Endodermal cell (in vitro differentiated cells): ENCODE measurements at regions not wholly inside any gene's neighbourhood (a gene's known extent, or its start where the extent isn't known, plus 50 kb on each side); places are given as distances from the start of the nearest gene placed in this dataset.

Source experiments
- DNase-seq: peaks from one replicate; pipeline ENCODE4 v3.0.0-alpha.2; 2017
- H3K27ac ChIP-seq: 2 replicates; pipeline ENCODE4 v1.5.1; 2013; ENCODE audit warnings: mild to moderate bottlenecking, low read depth, low read length, moderate library complexity
- H3K27me3 ChIP-seq: 2 replicates; pipeline ENCODE4 v1.6.1; 2013; ENCODE audit warnings: mild to moderate bottlenecking, low read length, moderate library complexity; ENCODE audit not compliant: insufficient read depth, control insufficient read depth, poor library complexity, severe bottlenecking
- H3K36me3 ChIP-seq: 2 replicates; pipeline ENCODE4 v1.7.0; 2013; ENCODE audit warnings: mild to moderate bottlenecking, low read length, moderate library complexity; ENCODE audit not compliant: control insufficient read depth, insufficient read depth
- H3K4me1 ChIP-seq: one replicate; pipeline ENCODE4 v1.7.0; 2013; ENCODE audit warnings: low read length; ENCODE audit not compliant: control insufficient read depth, insufficient read depth
- H3K4me3 ChIP-seq: 2 replicates; pipeline ENCODE4 v1.5.1; 2013; ENCODE audit warnings: mild to moderate bottlenecking, low read length, moderate library complexity
- H3K9ac ChIP-seq: 2 replicates; pipeline ENCODE4 v1.6.1; 2013; ENCODE audit warnings: mild to moderate bottlenecking, low read length, moderate library complexity; ENCODE audit not compliant: poor library complexity, severe bottlenecking; ENCODE audit errors: extremely low read depth
- H3K9me3 ChIP-seq: 2 replicates; pipeline ENCODE4 v1.6.1; 2013; ENCODE audit warnings: mild to moderate bottlenecking, low read length, moderate library complexity; ENCODE audit not compliant: control insufficient read depth
- H3K27ac Mint-ChIP-seq: 2 replicates; pipeline ENCODE4 v1.8.0; 2020; ENCODE audit warnings: mixed read lengths
- H3K27me3 Mint-ChIP-seq: 2 replicates; pipeline ENCODE4 v1.8.0; 2021; ENCODE audit warnings: mild to moderate bottlenecking, mixed read lengths; ENCODE audit not compliant: insufficient read depth
- H3K36me3 Mint-ChIP-seq: 2 replicates; pipeline ENCODE4 v1.8.0; 2020; ENCODE audit warnings: low read depth, mixed read lengths
- H3K4me1 Mint-ChIP-seq: 2 replicates; pipeline ENCODE4 v1.8.0; 2020; ENCODE audit warnings: mixed read lengths
- H3K4me3 Mint-ChIP-seq: 2 replicates; pipeline ENCODE4 v1.8.0; 2020; ENCODE audit warnings: mild to moderate bottlenecking, moderate library complexity, mixed read lengths
- H3K9me3 Mint-ChIP-seq: 2 replicates; pipeline ENCODE4 v1.8.0; 2020; ENCODE audit warnings: mild to moderate bottlenecking, mixed read lengths
- CTCF ChIP-seq: fragments of 200-600 bp; sonication (generic); conservative IDR thresholded peaks from 2 replicates; pipeline ENCODE4 v1.5.0; 2021; ENCODE audit warnings: antibody characterized with exemption, mild to moderate bottlenecking
- WGBS, 2 experiments: methylation state at CpG; one replicate each; pipeline versions ENCODE4 v1.1.5 to v1.1.7; 2013; ENCODE audit warnings: missing lambda C conversion rate in 2 of 2, mixed read lengths in 1 of 2; ENCODE audit not compliant: insufficient coverage in 1 of 2, insufficient read length in 1 of 2; 5-methylcytosine and 5-hydroxymethylcytosine counted together

GRCh38 chr1:242586360-242586680 is 61.8 kb upstream of the PLD5 start:
- peaks cover 4% of the 10 kb centered on the region for H3K36me3 Mint-ChIP-seq
- no peak for DNase-seq

GRCh38 chr1:242585616-242586359 is 61.3 kb upstream of the PLD5 start:
- no peaks in the 10 kb centered on the region for H3K4me1 Mint-ChIP-seq
- Histone ChIP-seq H3K27ac (peak overlapping the region; percentile 79), H3K27me3 (no peaks in the 10 kb centered on the region), H3K4me3 (no peak overlapping the region), H3K9ac (no peak overlapping the region), H3K36me3 (no peaks in the 10 kb centered on the region), H3K9me3 (peaks cover 5% of the 10 kb centered on the region), H3K4me1 (peaks cover 3% of the 10 kb centered on the region)
- no peaks in the 10 kb centered on the region for H3K27me3 Mint-ChIP-seq
- H3K9me3 Mint-ChIP-seq = peaks cover 2% of the 10 kb centered on the region
- H3K4me3 Mint-ChIP-seq = no peak overlapping the region
- no peak for TF ChIP-seq CTCF
- H3K27ac Mint-ChIP-seq = no peak overlapping the region
- peak; percentile 62 for DNase-seq
- 45 to 80% methylated on average over 1 to 10 of the region's 10 CpGs for WGBS, 2 experiments
- no peaks in the 10 kb centered on the region for H3K36me3 Mint-ChIP-seq

More at GRCh38 chr1:242586360-242586680, 61.8 kb upstream of the PLD5 start:
- H3K9me3 ChIP-seq = peaks cover 8% of the 10 kb centered on the region
- no peaks in the 10 kb centered on the region for H3K27me3 ChIP-seq
- H3K9me3 Mint-ChIP-seq = peaks cover 7% of the 10 kb centered on the region
- H3K4me3 ChIP-seq = no peak overlapping the region
- peaks cover 3% of the 10 kb centered on the region for H3K4me1 ChIP-seq
- H3K4me3 Mint-ChIP-seq = no peak overlapping the region
- WGBS, 2 experiments = 95% methylated on average over 1 of the region's 1 CpG; no CpG with 5 or more reads in 1 of the 2 experiments
- no peak overlapping the region for H3K27ac Mint-ChIP-seq
- H3K27ac ChIP-seq = peak overlapping the region; percentile 79
- no peaks in the 10 kb centered on the region for H3K36me3 ChIP-seq
- no peaks in the 10 kb centered on the region for H3K4me1 Mint-ChIP-seq
- no peak for TF ChIP-seq CTCF
- peaks cover 5% of the 10 kb centered on the region for H3K27me3 Mint-ChIP-seq
- H3K9ac ChIP-seq = no peak overlapping the region

GRCh38 chr1:242582669-242583068 is 58.2 kb upstream of the PLD5 start:
- H3K4me3 ChIP-seq = no peak overlapping the region
- TF ChIP-seq CTCF = no peak
- H3K27ac Mint-ChIP-seq = no peak overlapping the region
- H3K36me3 Mint-ChIP-seq = no peaks in the 10 kb centered on the region
- H3K27me3 Mint-ChIP-seq = no peaks in the 10 kb centered on the region
- 92 to 100% methylated on average over 1 of the region's 1 CpG for WGBS, 2 experiments
- H3K36me3 ChIP-seq = no peaks in the 10 kb centered on the region
- H3K27me3 ChIP-seq = no peaks in the 10 kb centered on the region
- H3K9me3 ChIP-seq = no peaks in the 10 kb centered on the region
- H3K4me1 ChIP-seq = peaks cover 3% of the 10 kb centered on the region
- H3K9ac ChIP-seq = no peak overlapping the region
- no peak overlapping the region for H3K4me3 Mint-ChIP-seq
- H3K9me3 Mint-ChIP-seq = no peaks in the 10 kb centered on the region
- H3K27ac ChIP-seq = no peak overlapping the region
- no peak for DNase-seq
- H3K4me1 Mint-ChIP-seq = no peaks in the 10 kb centered on the region
